Neuronal stem cell (in vitro differentiated cells): ENCODE measurements at regions not wholly inside any gene's neighbourhood (a gene's known extent, or its start where the extent isn't known, plus 50 kb on each side); places are given as distances from the start of the nearest gene placed in this dataset.

Source experiments
- DNase-seq: peaks from one replicate; pipeline ENCODE4 v3.0.0-alpha.2; 2013; ENCODE audit warnings: low spot score
- H2AFZ ChIP-seq: one replicate; pipeline ENCODE4 v1.6.1; 2013; ENCODE audit warnings: mild to moderate bottlenecking, low read length, inconsistent platforms
- H2AK5ac ChIP-seq: 2 replicates; pipeline ENCODE4 v1.6.1; 2013; ENCODE audit warnings: low read depth, mild to moderate bottlenecking, inconsistent platforms, low read length, moderate library complexity, mixed read lengths
- H2BK120ac ChIP-seq: 2 replicates; pipeline ENCODE4 v1.6.1; 2013; ENCODE audit warnings: low read depth, mild to moderate bottlenecking, inconsistent platforms, low read length, moderate library complexity, mixed read lengths
- H2BK12ac ChIP-seq: one replicate; pipeline ENCODE4 v1.6.1; 2013; ENCODE audit warnings: low read length, inconsistent platforms
- H2BK15ac ChIP-seq: 2 replicates; pipeline ENCODE4 v1.6.1; 2013; ENCODE audit warnings: mild to moderate bottlenecking, low read length, inconsistent platforms, mixed read lengths
- H2BK5ac ChIP-seq: one replicate; pipeline ENCODE4 v1.6.1; 2013; ENCODE audit warnings: inconsistent platforms, mild to moderate bottlenecking, low read length, moderate library complexity
- H3K14ac ChIP-seq: one replicate; pipeline ENCODE4 v1.6.1; 2013; ENCODE audit warnings: low read length, inconsistent platforms
- H3K18ac ChIP-seq: 2 replicates; pipeline ENCODE4 v1.6.1; 2013; ENCODE audit warnings: low read length, inconsistent platforms
- H3K23ac ChIP-seq: 2 replicates; pipeline ENCODE4 v1.6.1; 2013; ENCODE audit warnings: low read depth, mild to moderate bottlenecking, mixed read lengths, low read length, inconsistent platforms; ENCODE audit not compliant: poor library complexity
- H3K27ac ChIP-seq: replicated peaks from 3 replicates; pipeline ENCODE4 v1.5.1; 2013; ENCODE audit warnings: low read length, inconsistent platforms
- H3K27me3 ChIP-seq, 3 experiments: 2 replicates each; pipeline ENCODE4 v1.6.1; 2013; ENCODE audit warnings: low read length in 3 of 3, mild to moderate bottlenecking in 2 of 3, inconsistent platforms in 1 of 3, low read depth in 1 of 3, mixed read lengths in 1 of 3, moderate library complexity in 1 of 3; ENCODE audit not compliant: control insufficient read depth in 3 of 3, insufficient read depth in 3 of 3
- H3K36me3 ChIP-seq, 2 donors: replicated peaks in 1 of 2; 2 replicates each; pipeline ENCODE4 v1.6.1; 2013; ENCODE audit warnings: low read length in 2 of 2; ENCODE audit not compliant: control insufficient read depth in 2 of 2, insufficient read depth in 2 of 2
- H3K4ac ChIP-seq: 2 replicates; pipeline ENCODE4 v1.6.1; 2013; ENCODE audit warnings: inconsistent platforms, mild to moderate bottlenecking, low read length, moderate library complexity
- H3K4me1 ChIP-seq, 2 donors: 1 replicate in 1 of 2; 2 replicates in 1 of 2; pipeline ENCODE4 v1.6.1; 2013; ENCODE audit warnings: low read length in 2 of 2, low read depth in 1 of 2; ENCODE audit not compliant: control insufficient read depth in 2 of 2, insufficient read depth in 1 of 2
- H3K4me2 ChIP-seq: one replicate; pipeline ENCODE4 v1.6.1; 2013; ENCODE audit warnings: mild to moderate bottlenecking, low read length, inconsistent platforms; ENCODE audit not compliant: insufficient read depth, poor library complexity, severe bottlenecking
- H3K4me3 ChIP-seq, 2 donors: 2 replicates each; pipeline ENCODE4 v1.5.1; 2013; ENCODE audit warnings: low read length in 2 of 2, mild to moderate bottlenecking in 2 of 2, inconsistent platforms in 1 of 2, moderate library complexity in 1 of 2
- H3K79me1 ChIP-seq: one replicate; pipeline ENCODE4 v1.6.1; 2013; ENCODE audit warnings: low read depth, mild to moderate bottlenecking, inconsistent platforms, low read length, moderate library complexity
- H3K9ac ChIP-seq: one replicate; pipeline ENCODE4 v1.6.1; 2013; ENCODE audit warnings: mild to moderate bottlenecking, low read depth, low read length, inconsistent platforms; ENCODE audit not compliant: poor library complexity
- H3K9me3 ChIP-seq, 2 donors: replicated peaks in 1 of 2; 2 replicates each; pipeline versions ENCODE3 to v1.6.1; 2013; ENCODE audit warnings: low read length in 2 of 2, mild to moderate bottlenecking in 2 of 2, inconsistent platforms in 1 of 2, low read depth in 1 of 2, mixed read lengths in 1 of 2, moderate library complexity in 1 of 2; ENCODE audit not compliant: control insufficient read depth in 2 of 2, insufficient read depth in 1 of 2
- H4K8ac ChIP-seq: one replicate; pipeline ENCODE4 v1.6.1; 2013; ENCODE audit warnings: low read depth, mild to moderate bottlenecking, inconsistent platforms, low read length, moderate library complexity
- H4K91ac ChIP-seq: one replicate; pipeline ENCODE4 v1.6.1; 2013; ENCODE audit warnings: low read length, low read depth, mild to moderate bottlenecking, inconsistent platforms; ENCODE audit not compliant: poor library complexity
- WGBS, 2 donors: extraction: QIAGEN DNeasy Blood & Tissue Kit; methylation state at CpG; one replicate each; pipeline ENCODE4 v1.1.7; 2013; ENCODE audit warnings: missing lambda C conversion rate in 2 of 2, mixed read lengths in 1 of 2; ENCODE audit not compliant: insufficient read length in 2 of 2, insufficient replicate concordance in 1 of 2; ENCODE audit errors: extremely low coverage in 2 of 2; 5-methylcytosine and 5-hydroxymethylcytosine counted together

GRCh38 chr16:31713945-31714902 is 159.4 kb upstream of the ZNF267 start:
- Histone ChIP-seq H2BK120ac (no peak overlapping the region), H3K36me3 (peaks cover 10 to 52% of the 10 kb centered on the region in 2 donors), H3K4me2 (peak overlapping the region; percentile 48), H3K9me3 (peaks cover 2 to 44% of the 10 kb centered on the region in 2 donors), H2BK12ac (no peak overlapping the region), H4K8ac (no peak overlapping the region), H2AK5ac (no peak overlapping the region), H3K4ac (no peak overlapping the region), H3K23ac (no peak overlapping the region), H3K4me3 (peak overlapping the region; percentile 73 to 95), H3K9ac (no peak overlapping the region), H3K18ac (no peak overlapping the region), H3K27ac (peak overlapping the region; percentile 95), H2BK5ac (no peak overlapping the region), H2AFZ (peak overlapping the region; percentile 93), H4K91ac (no peak overlapping the region), H3K4me1 (peaks cover 0 to 5% of the 10 kb centered on the region in 2 donors), H3K14ac (no peak overlapping the region), H3K27me3 (peaks cover 0 to 3% (median 0%) of the 10 kb centered on the region in 3 experiments), H3K79me1 (peaks cover 11% of the 10 kb centered on the region), H2BK15ac (no peak overlapping the region)
- peak; percentile 27 for DNase-seq
- WGBS, 2 donors: no CpG with 5 or more reads among the region's 12 CpGs

- H3K4me3 ChIP-seq: peak overlapping the region in 1 of 2 donors; percentile 73
- H3K4me1 ChIP-seq: peaks cover 0 to 5% of the 10 kb centered on the region in 2 donors
- no peak overlapping the region for H2AK5ac ChIP-seq
Observed at GRCh38 chr16:31714903-31715504, 158.6 kb upstream of the ZNF267 start.

GRCh38 chr16:31715915-31716314 is 157.7 kb upstream of the ZNF267 start:
- DNase-seq: no peak
- Histone ChIP-seq H3K9me3 (peaks cover 2 to 61% of the 10 kb centered on the region in 2 donors), H3K79me1 (peaks cover 11% of the 10 kb centered on the region), H2BK12ac (no peak overlapping the region), H4K91ac (no peak overlapping the region), H3K27ac (no peak overlapping the region), H2AK5ac (no peak overlapping the region), H3K4ac (no peak overlapping the region), H3K27me3 (peaks cover 0 to 3% (median 0%) of the 10 kb centered on the region in 3 experiments), H3K9ac (peak overlapping the region; percentile 25), H2BK15ac (no peak overlapping the region), H3K4me3 (no peak overlapping the region), H3K36me3 (peaks cover 7 to 64% of the 10 kb centered on the region in 2 donors), H2AFZ (no peak overlapping the region), H3K18ac (no peak overlapping the region), H3K4me2 (no peak overlapping the region), H3K14ac (no peak overlapping the region), H2BK5ac (no peak overlapping the region), H3K4me1 (peaks cover 0 to 5% of the 10 kb centered on the region in 2 donors), H3K23ac (peak overlapping the region; percentile 13), H2BK120ac (no peak overlapping the region), H4K8ac (no peak overlapping the region)
- WGBS, 2 donors: no CpG with 5 or more reads among the region's 4 CpGs

More at GRCh38 chr16:31714903-31715504, 158.6 kb upstream of the ZNF267 start:
- no CpG with 5 or more reads among the region's 2 CpGs for WGBS, 2 donors
- Histone ChIP-seq H3K4ac (no peak overlapping the region), H4K8ac (no peak overlapping the region), H2AFZ (no peak overlapping the region), H2BK15ac (no peak overlapping the region), H3K36me3 (peaks cover 7 to 56% of the 10 kb centered on the region in 2 donors), H2BK12ac (no peak overlapping the region), H4K91ac (no peak overlapping the region), H3K9me3 (peaks cover 2 to 52% of the 10 kb centered on the region in 2 donors), H3K9ac (no peak overlapping the region), H2BK120ac (no peak overlapping the region), H2BK5ac (no peak overlapping the region), H3K27me3 (peaks cover 0 to 3% (median 0%) of the 10 kb centered on the region in 3 experiments), H3K23ac (no peak overlapping the region), H3K79me1 (peaks cover 11% of the 10 kb centered on the region), H3K4me2 (no peak overlapping the region), H3K27ac (no peak overlapping the region), H3K18ac (no peak overlapping the region), H3K14ac (no peak overlapping the region)
- no peak for DNase-seq

- Histone ChIP-seq H3K79me1 (peaks cover 11% of the 10 kb centered on the region), H2AFZ (no peak overlapping the region), H3K4ac (no peak overlapping the region), H4K8ac (no peak overlapping the region), H3K18ac (no peak overlapping the region), H3K27ac (no peak overlapping the region), H3K9me3 (peaks cover 2 to 90% of the 10 kb centered on the region in 2 donors), H3K23ac (no peak overlapping the region), H3K27me3 (no peaks in the 10 kb centered on the region), H2BK5ac (no peak overlapping the region), H3K14ac (no peak overlapping the region), H3K36me3 (peaks cover 10 to 94% of the 10 kb centered on the region in 2 donors), H2BK120ac (no peak overlapping the region), H4K91ac (no peak overlapping the region), H3K9ac (no peak overlapping the region), H3K4me2 (no peak overlapping the region), H3K4me3 (no peak overlapping the region), H3K4me1 (peaks cover 0 to 3% of the 10 kb centered on the region in 2 donors), H2BK12ac (no peak overlapping the region), H2BK15ac (no peak overlapping the region), H2AK5ac (no peak overlapping the region)
- DNase-seq: no peak
- no CpG with 5 or more reads among the region's 4 CpGs for WGBS, 2 donors
Observed at GRCh38 chr16:31718998-31719397, 154.6 kb upstream of the ZNF267 start.
